ENCODE measurements at regions not wholly inside any gene's neighbourhood (a gene's known extent, or its start where the extent isn't known, plus 50 kb on each side); places are given as distances from the start of the nearest gene placed in this dataset.

- TF ChIP-seq CTCF (optimal IDR thresholded peaks at IDR 0.05 in 1 of 3, IDR thresholded peaks at IDR 0.05 in 1 of 3, conservative IDR thresholded peaks at IDR 0.05 in 1 of 3; ENCODE audit: extremely low read depth in 1 of 3, insufficient read depth in 2 of 3, low read length in 3 of 3) (no peak), EZH2 (IDR thresholded peaks at IDR 0.05; ENCODE audit: low read length) (no peak)
Measured at GRCh38 chr3:34669490-34669889, 871.1 kb downstream of the PDCD6IP start.

Measured in keratinocyte (primary cell).